H9 (cell line): ENCODE measurements at regions not wholly inside any gene's neighbourhood (a gene's known extent, or its start where the extent isn't known, plus 50 kb on each side); places are given as distances from the start of the nearest gene placed in this dataset.

ENCODE experiments used
- DNase-seq: peaks from one replicate; pipeline ENCODE4 v3.0.0-alpha.2; 2017
- H2AFZ ChIP-seq: one replicate; pipeline ENCODE4 v1.6.1; 2013; ENCODE audit warnings: mild to moderate bottlenecking, low read length, control low read depth, moderate library complexity
- H2AK5ac ChIP-seq: 2 replicates; pipeline ENCODE4 v1.6.1; 2013; ENCODE audit warnings: low read length, control low read depth, mixed read lengths; ENCODE audit not compliant: insufficient read length
- H2BK120ac ChIP-seq: one replicate; pipeline ENCODE4 v1.6.1; 2013; ENCODE audit warnings: low read depth, mild to moderate bottlenecking, low read length, control low read depth, inconsistent platforms; ENCODE audit not compliant: poor library complexity, severe bottlenecking
- H2BK12ac ChIP-seq: 2 replicates; pipeline ENCODE4 v1.6.1; 2013; ENCODE audit warnings: low read length, control low read depth, mixed read lengths, low read depth; ENCODE audit not compliant: insufficient read length
- H2BK15ac ChIP-seq: 2 replicates; pipeline ENCODE4 v1.6.1; 2013; ENCODE audit warnings: low read depth, low read length, control low read depth
- H2BK20ac ChIP-seq: one replicate; pipeline ENCODE4 v1.6.1; 2013; ENCODE audit warnings: low read depth, mild to moderate bottlenecking, low read length, control low read depth, inconsistent platforms; ENCODE audit not compliant: poor library complexity, severe bottlenecking
- H2BK5ac ChIP-seq: 2 replicates; pipeline ENCODE4 v1.6.1; 2013; ENCODE audit warnings: low read length, control low read depth, mixed read lengths; ENCODE audit not compliant: insufficient read length
- H3K14ac ChIP-seq: 2 replicates; pipeline ENCODE4 v1.6.1; 2013; ENCODE audit warnings: low read length, control low read depth; ENCODE audit not compliant: insufficient read depth
- H3K18ac ChIP-seq: 2 replicates; pipeline ENCODE4 v1.6.1; 2013; ENCODE audit warnings: low read depth, mild to moderate bottlenecking, mixed read lengths, low read length, control low read depth; ENCODE audit not compliant: insufficient read length
- H3K23ac ChIP-seq: 2 replicates; pipeline ENCODE4 v1.6.1; 2013; ENCODE audit warnings: low read length, control low read depth, mixed read lengths, low read depth; ENCODE audit not compliant: insufficient read length
- H3K23me2 ChIP-seq: 2 replicates; pipeline ENCODE4 v1.6.1; 2013; ENCODE audit warnings: low read depth, mild to moderate bottlenecking, mixed read lengths, low read length, control low read depth; ENCODE audit not compliant: insufficient read length, poor library complexity, severe bottlenecking
- H3K27ac ChIP-seq: 2 replicates; pipeline ENCODE4 v1.5.1; 2013; ENCODE audit warnings: low read length, control low read depth, mixed read lengths, low read depth; ENCODE audit not compliant: insufficient read length
- H3K27me3 ChIP-seq: 2 replicates; pipeline ENCODE4 v1.6.1; 2013; ENCODE audit warnings: low read length, control low read depth, inconsistent platforms; ENCODE audit not compliant: insufficient read depth
- H3K4ac ChIP-seq: 2 replicates; pipeline ENCODE4 v1.6.1; 2013; ENCODE audit warnings: low read depth, mild to moderate bottlenecking, control low read depth, inconsistent platforms, low read length, moderate library complexity
- H3K4me1 ChIP-seq: 2 replicates; pipeline ENCODE4 v1.6.1; 2013; ENCODE audit warnings: low read length, control low read depth, inconsistent platforms; ENCODE audit not compliant: insufficient read depth
- H3K4me2 ChIP-seq: 2 replicates; pipeline ENCODE4 v1.6.1; 2013; ENCODE audit warnings: low read length, control low read depth, mixed read lengths; ENCODE audit not compliant: insufficient read length, insufficient read depth
- H3K56ac ChIP-seq: 2 replicates; pipeline ENCODE4 v1.6.1; 2013; ENCODE audit warnings: low read depth, mild to moderate bottlenecking, mixed read lengths, low read length, control low read depth; ENCODE audit not compliant: insufficient read length
- H3K79me1 ChIP-seq: 2 replicates; pipeline ENCODE4 v1.6.1; 2013; ENCODE audit warnings: low read depth, mild to moderate bottlenecking, moderate library complexity, low read length, control low read depth, inconsistent platforms; ENCODE audit not compliant: insufficient read depth, poor library complexity, severe bottlenecking
- H3K79me2 ChIP-seq: 2 replicates; pipeline ENCODE4 v1.6.1; 2013; ENCODE audit warnings: low read length, control low read depth, inconsistent platforms; ENCODE audit not compliant: insufficient read depth
- H3K9ac ChIP-seq: 2 replicates; pipeline ENCODE4 v1.6.1; 2013; ENCODE audit warnings: low read length, control low read depth, mixed read lengths; ENCODE audit not compliant: insufficient read length; ENCODE audit errors: extremely low read depth
- H3K9me3 ChIP-seq: one replicate; pipeline ENCODE4 v1.6.1; 2013; ENCODE audit warnings: low read depth, low read length, inconsistent platforms; ENCODE audit not compliant: control insufficient read depth
- H3T11ph ChIP-seq: one replicate; pipeline ENCODE4 v1.6.1; 2013; ENCODE audit warnings: mild to moderate bottlenecking, low read length, control low read depth, inconsistent platforms
- H4K20me1 ChIP-seq: one replicate; pipeline ENCODE4 v1.6.1; 2013; ENCODE audit not compliant: control insufficient read depth, insufficient read length, insufficient read depth
- H4K5ac ChIP-seq: 2 replicates; pipeline ENCODE4 v1.6.1; 2013; ENCODE audit warnings: low read depth, mild to moderate bottlenecking, mixed read lengths, low read length, control low read depth; ENCODE audit not compliant: insufficient read length
- H4K8ac ChIP-seq: replicated peaks from 2 replicates; pipeline ENCODE4 v1.6.1; 2013; ENCODE audit warnings: low read length, control low read depth, mixed read lengths, low read depth; ENCODE audit not compliant: insufficient read length
- H4K91ac ChIP-seq: 2 replicates; pipeline ENCODE4 v1.6.1; 2013; ENCODE audit warnings: low read depth, mild to moderate bottlenecking, moderate library complexity, mixed read lengths, low read length, control low read depth; ENCODE audit not compliant: insufficient read length
- H3K27ac Mint-ChIP-seq, 3 experiments: 2 replicates in 2 of 3; 3 replicates in 1 of 3; pipeline ENCODE4 v1.8.0; 2020 to 2021; ENCODE audit warnings: mixed read lengths in 3 of 3, mild to moderate bottlenecking in 1 of 3, moderate library complexity in 1 of 3
- H3K27me3 Mint-ChIP-seq: 2 replicates; pipeline ENCODE4 v1.8.0; 2021; ENCODE audit warnings: low read depth, mild to moderate bottlenecking, moderate library complexity, mixed read lengths
- H3K36me3 Mint-ChIP-seq, 3 experiments: 2 replicates in 2 of 3; 3 replicates in 1 of 3; pipeline ENCODE4 v1.8.0; 2020 to 2021; ENCODE audit warnings: low read depth in 3 of 3, mixed read lengths in 3 of 3; ENCODE audit not compliant: insufficient read depth in 1 of 3
- H3K4me1 Mint-ChIP-seq, 2 experiments: 2 replicates each; pipeline ENCODE4 v1.8.0; 2020; ENCODE audit warnings: mixed read lengths in 2 of 2
- H3K4me3 Mint-ChIP-seq, 2 experiments: 2 replicates in 1 of 2; 3 replicates in 1 of 2; pipeline ENCODE4 v1.8.0; 2020 to 2021; ENCODE audit warnings: mild to moderate bottlenecking in 2 of 2, mixed read lengths in 2 of 2, moderate library complexity in 1 of 2
- H3K9me3 Mint-ChIP-seq, 2 experiments: 2 replicates in 1 of 2; 3 replicates in 1 of 2; pipeline ENCODE4 v1.8.0; 2020; ENCODE audit warnings: mild to moderate bottlenecking in 2 of 2, mixed read lengths in 2 of 2, moderate library complexity in 1 of 2
- WGBS: extraction: QIAGEN DNeasy Blood & Tissue Kit; methylation state at CpG from one replicate; pipeline ENCODE4 v1.1.7; 2013; ENCODE audit warnings: missing lambda C conversion rate, low lambda C conversion rate, mixed read lengths; ENCODE audit not compliant: insufficient read length; ENCODE audit errors: extremely low coverage; 5-methylcytosine and 5-hydroxymethylcytosine counted together
- TF ChIP-seq, protein P1 (sequence below): fragments of 200-600 bp; sonication (generic); conservative IDR thresholded peaks from 3 replicates; pipeline ENCODE4 v1.8.0; 2021; ENCODE audit warnings: antibody characterized with exemption, mild to moderate bottlenecking

DNA sequence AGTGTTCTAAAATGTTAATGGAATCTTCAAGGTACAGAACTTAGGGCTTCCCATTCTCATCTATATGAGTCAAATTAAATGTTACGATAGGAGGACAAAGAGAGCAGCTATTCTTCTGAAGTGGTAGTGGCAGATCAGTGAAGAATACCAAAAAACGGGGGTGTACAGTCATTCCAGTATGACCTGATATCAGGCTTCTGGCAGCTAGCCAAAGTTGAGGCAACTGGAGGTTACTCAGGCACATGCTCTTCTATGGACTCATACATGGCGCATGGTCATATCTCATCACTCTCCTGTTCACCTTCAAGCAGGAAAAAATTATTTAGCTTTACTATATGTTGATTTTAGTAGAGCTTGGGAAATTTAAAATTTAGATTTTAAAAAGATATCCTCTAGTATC, 1608.8 kb downstream of the GRIK2 start:
- Histone ChIP-seq H3K4ac (no peak overlapping the region), H2AFZ (no peak overlapping the region), H2BK20ac (no peak overlapping the region), H3K9me3 (no peaks in the 10 kb centered on the region), H3T11ph (no peak overlapping the region), H3K4me1 (no peaks in the 10 kb centered on the region), H3K79me1 (no peaks in the 10 kb centered on the region), H3K9ac (no peak overlapping the region), H3K4me2 (no peak overlapping the region), H3K79me2 (no peaks in the 10 kb centered on the region), H4K5ac (no peak overlapping the region), H3K23me2 (no peaks in the 10 kb centered on the region), H3K27ac (no peak overlapping the region), H4K91ac (no peak overlapping the region), H3K18ac (no peak overlapping the region), H3K14ac (no peak overlapping the region), H3K23ac (no peak overlapping the region), H2AK5ac (no peak overlapping the region), H3K27me3 (no peaks in the 10 kb centered on the region), H4K20me1 (no peaks in the 10 kb centered on the region), H4K8ac (no peak overlapping the region), H2BK15ac (no peak overlapping the region), H2BK12ac (no peak overlapping the region), H2BK120ac (no peak overlapping the region), H2BK5ac (no peak overlapping the region), H3K56ac (no peak overlapping the region)
- TF ChIP-seq, protein P1, sequence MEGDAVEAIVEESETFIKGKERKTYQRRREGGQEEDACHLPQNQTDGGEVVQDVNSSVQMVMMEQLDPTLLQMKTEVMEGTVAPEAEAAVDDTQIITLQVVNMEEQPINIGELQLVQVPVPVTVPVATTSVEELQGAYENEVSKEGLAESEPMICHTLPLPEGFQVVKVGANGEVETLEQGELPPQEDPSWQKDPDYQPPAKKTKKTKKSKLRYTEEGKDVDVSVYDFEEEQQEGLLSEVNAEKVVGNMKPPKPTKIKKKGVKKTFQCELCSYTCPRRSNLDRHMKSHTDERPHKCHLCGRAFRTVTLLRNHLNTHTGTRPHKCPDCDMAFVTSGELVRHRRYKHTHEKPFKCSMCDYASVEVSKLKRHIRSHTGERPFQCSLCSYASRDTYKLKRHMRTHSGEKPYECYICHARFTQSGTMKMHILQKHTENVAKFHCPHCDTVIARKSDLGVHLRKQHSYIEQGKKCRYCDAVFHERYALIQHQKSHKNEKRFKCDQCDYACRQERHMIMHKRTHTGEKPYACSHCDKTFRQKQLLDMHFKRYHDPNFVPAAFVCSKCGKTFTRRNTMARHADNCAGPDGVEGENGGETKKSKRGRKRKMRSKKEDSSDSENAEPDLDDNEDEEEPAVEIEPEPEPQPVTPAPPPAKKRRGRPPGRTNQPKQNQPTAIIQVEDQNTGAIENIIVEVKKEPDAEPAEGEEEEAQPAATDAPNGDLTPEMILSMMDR: no peak
- Mint-ChIP-seq H3K9me3 (peaks cover 13% of the 10 kb centered on the region in 2 experiments), H3K27ac (no peak overlapping the region; a peak in 1 of 7 replicates), H3K27me3 (peaks cover 5% of the 10 kb centered on the region; the same call in 1 of the 2 replicates), H3K4me3 (no peak overlapping the region), H3K36me3 (peaks cover 3 to 7% (median 5%) of the 10 kb centered on the region in 3 experiments; a peak in 5 of 7 replicates), H3K4me1 (peaks cover 11 to 13% of the 10 kb centered on the region in 2 experiments)
- WGBS: no CpG with 5 or more reads among the region's 3 CpGs
- no peak for DNase-seq
